Ectodermal cell (in vitro differentiated cells): ENCODE measurements at regions not wholly inside any gene's neighbourhood (a gene's known extent, or its start where the extent isn't known, plus 50 kb on each side); places are given as distances from the start of the nearest gene placed in this dataset.

Source experiments
- H3K27ac ChIP-seq: 2 replicates; pipeline ENCODE4 v1.7.0; 2013; ENCODE audit warnings: mild to moderate bottlenecking, low read depth, low read length; ENCODE audit not compliant: insufficient read depth, poor library complexity, severe bottlenecking
- H3K27me3 ChIP-seq: 2 replicates; pipeline ENCODE4 v1.7.0; 2013; ENCODE audit warnings: mild to moderate bottlenecking, low read length; ENCODE audit not compliant: insufficient read depth, control insufficient read depth, poor library complexity, severe bottlenecking
- H3K36me3 ChIP-seq: one replicate; pipeline ENCODE4 v1.7.0; 2013; ENCODE audit warnings: low read length; ENCODE audit not compliant: control insufficient read depth, insufficient read depth
- H3K4me1 ChIP-seq: one replicate; pipeline ENCODE4 v1.7.0; 2013; ENCODE audit warnings: low read length; ENCODE audit not compliant: control insufficient read depth, insufficient read depth
- H3K4me3 ChIP-seq: 2 replicates; pipeline ENCODE4 v1.7.0; 2013; ENCODE audit warnings: low read depth, low read length, control low read depth; ENCODE audit not compliant: insufficient read depth
- H3K9me3 ChIP-seq: 2 replicates; pipeline ENCODE4 v1.7.0; 2013; ENCODE audit warnings: mild to moderate bottlenecking, low read length, moderate library complexity; ENCODE audit not compliant: control insufficient read depth
- WGBS, 2 experiments: methylation state at CpG; one replicate each; pipeline ENCODE4 v1.1.7; 2013; ENCODE audit warnings: missing lambda C conversion rate in 2 of 2; 5-methylcytosine and 5-hydroxymethylcytosine counted together

DNA sequence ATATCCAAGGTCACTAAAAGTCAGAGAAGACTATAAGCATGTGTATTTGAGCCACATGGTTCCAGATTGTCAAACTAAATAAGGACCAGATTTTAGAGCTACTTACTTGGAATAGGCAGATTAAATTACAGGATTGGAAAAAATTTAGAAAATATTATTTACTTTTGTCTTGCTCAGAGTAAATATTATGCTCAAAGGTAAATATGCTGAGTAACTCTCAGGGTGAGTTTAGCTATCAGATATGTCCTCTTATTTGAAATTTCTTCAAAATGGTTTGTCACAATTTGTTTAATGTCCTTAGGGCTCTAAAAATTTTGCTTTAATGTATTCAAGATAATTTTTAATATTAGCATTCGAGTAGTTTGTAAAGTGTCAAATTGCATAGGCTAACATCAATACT lies 2455.2 kb downstream of the PCDH9 start:
- H3K27me3 ChIP-seq: no peaks in the 10 kb centered on the region
- no peaks in the 10 kb centered on the region for H3K36me3 ChIP-seq
- no peaks in the 10 kb centered on the region for H3K4me1 ChIP-seq
- no peak overlapping the region for H3K4me3 ChIP-seq
- WGBS, 2 experiments: 100% methylated on average over 1 of the region's 1 CpG; no CpG with 5 or more reads in 1 of the 2 experiments
- H3K27ac ChIP-seq: no peak overlapping the region
- no peaks in the 10 kb centered on the region for H3K9me3 ChIP-seq

DNA sequence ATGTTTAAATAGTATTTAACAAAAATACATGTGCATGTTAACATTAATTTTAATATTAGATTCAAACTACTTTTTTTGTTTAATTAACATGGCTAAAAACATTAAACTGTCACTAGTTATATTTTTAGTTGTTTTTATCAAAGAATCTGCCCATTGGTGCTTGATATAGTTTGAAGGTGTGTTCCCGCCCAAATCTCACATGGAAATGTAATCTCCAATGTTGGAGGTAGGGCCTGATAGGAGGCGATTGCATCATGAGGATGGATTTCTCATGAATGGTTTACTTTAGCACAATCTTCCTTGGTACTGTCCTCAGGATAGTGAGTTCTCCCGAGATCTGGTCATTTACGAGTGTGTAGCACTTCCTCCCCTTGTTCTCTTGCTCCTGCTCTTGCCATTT lies 2459.4 kb downstream of the PCDH9 start:
- H3K4me1 ChIP-seq: no peaks in the 10 kb centered on the region
- H3K36me3 ChIP-seq: no peaks in the 10 kb centered on the region
- 86 to 95% methylated on average over 4 of the region's 4 CpGs for WGBS, 2 experiments
- no peak overlapping the region for H3K4me3 ChIP-seq
- H3K27me3 ChIP-seq: no peaks in the 10 kb centered on the region
- H3K27ac ChIP-seq: no peak overlapping the region
- no peaks in the 10 kb centered on the region for H3K9me3 ChIP-seq

DNA sequence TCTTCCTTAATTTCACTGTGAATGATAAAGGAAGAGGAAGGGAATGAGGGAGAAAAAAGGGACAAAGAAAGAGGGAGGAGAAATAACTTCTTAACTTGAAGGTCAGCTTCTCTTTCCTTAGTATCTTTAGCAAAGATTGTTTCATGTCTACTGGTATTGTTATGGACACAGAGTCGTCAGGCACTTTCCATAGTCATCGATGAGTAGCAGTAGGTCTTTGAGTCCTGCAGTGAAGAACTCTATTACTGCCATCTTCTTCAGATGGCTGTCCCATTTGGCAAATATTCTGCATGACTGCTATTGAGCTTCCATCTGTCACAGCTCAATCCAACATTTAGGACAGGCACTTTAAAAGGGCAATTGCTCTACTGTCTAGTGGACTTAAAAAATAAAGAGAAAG lies 2463.1 kb downstream of the PCDH9 start:
- WGBS, 2 experiments: 63 to 64% methylated on average over 2 of the region's 2 CpGs
- Histone ChIP-seq H3K36me3 (no peaks in the 10 kb centered on the region), H3K4me3 (no peak overlapping the region), H3K4me1 (no peaks in the 10 kb centered on the region), H3K27me3 (no peaks in the 10 kb centered on the region), H3K9me3 (no peaks in the 10 kb centered on the region), H3K27ac (no peak overlapping the region)

DNA sequence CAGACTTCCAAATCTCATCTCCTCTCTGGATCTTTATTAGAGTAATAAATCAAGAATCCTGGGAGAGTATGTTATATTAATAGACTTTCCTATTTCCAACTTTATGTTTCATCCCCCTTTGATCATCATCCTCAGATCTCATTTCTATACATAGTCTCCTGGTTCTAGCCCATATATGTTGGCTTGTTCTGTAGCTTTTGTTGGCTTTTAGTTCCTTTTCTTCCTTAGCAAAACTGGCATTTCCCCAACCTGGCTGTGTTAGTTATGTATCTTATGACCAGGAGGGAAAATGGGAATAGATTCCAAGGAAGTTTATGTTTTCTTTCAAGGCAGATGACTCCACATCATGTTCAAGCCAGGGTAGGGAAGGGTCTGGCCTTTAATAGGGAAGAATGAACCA lies 2464.5 kb downstream of the PCDH9 start:
- H3K27ac ChIP-seq: no peak overlapping the region
- no peak overlapping the region for H3K4me3 ChIP-seq
- H3K27me3 ChIP-seq: no peaks in the 10 kb centered on the region
- no peaks in the 10 kb centered on the region for H3K9me3 ChIP-seq
- H3K36me3 ChIP-seq: no peaks in the 10 kb centered on the region
- H3K4me1 ChIP-seq: no peaks in the 10 kb centered on the region

DNA sequence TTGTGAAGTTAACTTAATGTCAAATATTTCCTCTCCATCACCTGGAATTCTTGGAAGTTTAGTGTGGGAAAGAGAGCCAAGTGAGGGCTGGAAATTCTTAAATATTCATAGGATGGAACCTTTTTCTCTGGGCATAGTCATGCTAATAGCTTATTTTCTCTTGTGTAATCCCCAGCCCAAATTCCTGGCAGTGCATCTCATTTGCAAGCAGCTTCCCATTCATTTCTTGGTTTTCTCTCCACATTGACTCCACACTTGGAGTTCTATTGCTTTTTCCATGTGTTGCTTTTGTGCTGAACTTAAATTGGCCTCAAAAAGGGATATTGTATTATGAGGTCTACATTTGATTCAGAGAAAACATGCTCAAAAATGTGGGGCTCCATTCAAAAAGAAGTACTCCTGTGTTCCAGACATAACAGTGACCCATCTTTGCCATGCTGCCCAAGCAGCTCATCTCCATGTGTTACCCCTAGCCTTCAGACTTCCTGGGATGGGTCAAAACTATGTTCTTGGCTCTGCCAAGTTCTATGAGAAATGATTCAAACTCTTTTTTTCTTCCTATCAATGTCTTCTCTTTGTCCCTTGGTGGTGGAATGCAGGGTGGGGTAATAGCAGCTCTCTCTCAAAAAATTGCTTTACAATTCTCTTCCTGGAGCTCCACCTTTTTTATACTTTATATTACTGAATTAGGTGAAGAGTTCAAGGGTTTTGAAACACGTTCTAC lies 2471.5 kb downstream of the PCDH9 start:
- Histone ChIP-seq H3K27me3 (no peaks in the 10 kb centered on the region), H3K27ac (no peak overlapping the region), H3K9me3 (no peaks in the 10 kb centered on the region), H3K4me3 (no peak overlapping the region), H3K36me3 (no peaks in the 10 kb centered on the region), H3K4me1 (no peaks in the 10 kb centered on the region)
- no CpG with 5 or more reads among the region's 1 CpG for WGBS, 2 experiments

DNA sequence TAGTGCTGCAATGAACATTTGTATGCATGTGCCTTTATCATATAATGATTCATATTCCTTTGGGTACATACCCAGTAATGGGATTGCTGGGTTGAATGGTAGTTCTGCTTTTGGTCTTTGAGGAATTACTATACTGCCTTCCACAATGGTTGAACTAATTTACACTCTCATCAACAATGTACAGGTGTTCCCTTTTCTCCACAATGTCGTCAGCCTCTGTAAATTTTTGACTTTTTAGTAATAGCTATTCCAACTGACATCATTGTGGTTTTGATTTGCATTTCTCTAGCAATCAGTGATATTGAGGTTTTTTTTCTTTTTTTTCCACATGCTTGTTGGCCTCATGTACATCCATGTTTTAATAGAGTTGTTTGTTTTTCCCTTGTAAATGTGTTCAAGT lies 2473.5 kb downstream of the PCDH9 start:
- H3K4me1 ChIP-seq: no peaks in the 10 kb centered on the region
- H3K4me3 ChIP-seq: no peak overlapping the region
- H3K36me3 ChIP-seq: no peaks in the 10 kb centered on the region
- no peaks in the 10 kb centered on the region for H3K9me3 ChIP-seq
- no peaks in the 10 kb centered on the region for H3K27me3 ChIP-seq
- H3K27ac ChIP-seq: no peak overlapping the region
- 78% methylated on average over 1 of the region's 1 CpG; no CpG with 5 or more reads in 1 of the 2 experiments for WGBS, 2 experiments

DNA sequence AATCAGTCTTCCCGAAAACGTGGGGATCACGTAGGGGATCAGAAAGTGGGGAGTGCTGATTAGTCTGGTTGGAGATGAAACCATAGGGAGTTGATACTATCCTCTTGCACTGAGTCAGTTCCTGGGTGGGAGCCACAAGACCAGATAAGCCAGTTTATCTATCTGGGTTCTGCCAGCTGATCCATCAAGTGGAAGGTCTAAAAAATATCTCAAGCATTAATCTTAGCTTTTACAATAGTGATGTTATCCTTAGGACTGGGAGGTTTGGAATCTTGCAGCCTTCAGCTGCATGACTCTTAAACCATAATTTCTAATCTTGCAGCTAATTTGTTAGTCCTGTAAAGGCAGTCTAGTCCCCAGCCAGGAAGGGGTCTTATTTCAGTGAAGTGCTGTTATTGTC lies 2474.2 kb downstream of the PCDH9 start:
- 96 to 98% methylated on average over 3 of the region's 3 CpGs for WGBS, 2 experiments
- no peaks in the 10 kb centered on the region for H3K27me3 ChIP-seq
- no peak overlapping the region for H3K27ac ChIP-seq
- H3K4me3 ChIP-seq: no peak overlapping the region
- H3K4me1 ChIP-seq: no peaks in the 10 kb centered on the region
- H3K9me3 ChIP-seq: no peaks in the 10 kb centered on the region
- H3K36me3 ChIP-seq: no peaks in the 10 kb centered on the region

DNA sequence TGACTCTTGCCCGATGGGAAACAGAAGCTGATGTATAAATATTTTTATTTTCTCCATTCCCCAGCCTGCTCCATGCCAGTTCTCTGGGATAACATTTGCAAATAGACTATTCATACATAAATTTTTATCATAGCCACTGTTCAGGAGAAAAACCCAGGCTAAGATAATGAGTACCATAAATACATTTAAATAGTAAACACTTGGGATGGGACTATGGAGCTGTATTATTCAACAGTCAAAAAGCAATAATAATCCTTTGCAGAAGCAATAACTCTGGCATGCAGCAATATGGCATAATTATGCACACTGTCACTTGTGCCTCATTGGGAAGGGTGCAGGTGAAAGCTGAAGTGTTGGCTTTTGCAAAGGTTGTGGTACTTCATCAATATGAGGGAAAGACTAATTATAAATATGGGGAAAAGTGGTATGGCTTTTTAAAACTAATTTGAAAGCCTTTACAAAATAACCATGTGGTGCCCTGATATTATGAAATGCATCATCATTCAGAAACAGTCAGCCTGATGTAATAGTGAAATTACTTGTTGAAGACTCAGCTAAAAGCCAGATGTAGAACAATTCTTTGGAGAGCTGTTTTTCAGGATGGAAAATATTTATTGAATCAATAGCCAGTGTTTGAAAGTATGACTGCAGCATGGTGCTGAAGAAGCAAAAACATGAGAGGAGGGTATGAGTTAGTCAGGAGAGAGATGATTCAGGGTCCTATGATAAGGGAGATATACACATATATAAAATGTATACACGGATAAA lies 2476.7 kb downstream of the PCDH9 start:
- no peak overlapping the region for H3K27ac ChIP-seq
- WGBS, 2 experiments: 83% methylated on average over 1 of the region's 2 CpGs; no CpG with 5 or more reads in 1 of the 2 experiments
- H3K36me3 ChIP-seq: no peaks in the 10 kb centered on the region
- no peaks in the 10 kb centered on the region for H3K27me3 ChIP-seq
- H3K4me3 ChIP-seq: no peak overlapping the region
- no peaks in the 10 kb centered on the region for H3K4me1 ChIP-seq
- H3K9me3 ChIP-seq: no peaks in the 10 kb centered on the region

DNA sequence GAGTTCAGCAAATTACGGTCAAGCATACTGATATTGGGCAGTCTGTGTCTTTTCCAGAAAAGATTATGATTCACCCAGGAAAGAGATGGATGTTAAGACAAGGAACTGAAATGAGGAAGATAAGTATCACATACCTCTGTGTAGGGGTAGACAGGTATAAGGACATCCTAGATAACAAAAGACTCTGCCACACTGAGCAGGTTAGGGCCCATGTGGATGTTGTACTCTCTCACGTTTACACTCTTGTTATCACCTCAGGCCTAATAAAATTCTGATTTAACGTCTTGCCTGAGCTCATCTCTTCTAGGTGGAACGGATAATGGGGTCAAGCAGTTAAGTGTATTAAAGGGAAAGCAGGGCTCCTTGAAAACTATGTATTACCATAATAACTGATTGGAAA lies 2480.8 kb downstream of the PCDH9 start:
- Histone ChIP-seq H3K27ac (no peak overlapping the region), H3K4me1 (no peaks in the 10 kb centered on the region), H3K4me3 (no peak overlapping the region), H3K36me3 (no peaks in the 10 kb centered on the region), H3K27me3 (no peaks in the 10 kb centered on the region), H3K9me3 (no peaks in the 10 kb centered on the region)
- WGBS, 2 experiments: 89 to 95% methylated on average over 4 of the region's 4 CpGs

DNA sequence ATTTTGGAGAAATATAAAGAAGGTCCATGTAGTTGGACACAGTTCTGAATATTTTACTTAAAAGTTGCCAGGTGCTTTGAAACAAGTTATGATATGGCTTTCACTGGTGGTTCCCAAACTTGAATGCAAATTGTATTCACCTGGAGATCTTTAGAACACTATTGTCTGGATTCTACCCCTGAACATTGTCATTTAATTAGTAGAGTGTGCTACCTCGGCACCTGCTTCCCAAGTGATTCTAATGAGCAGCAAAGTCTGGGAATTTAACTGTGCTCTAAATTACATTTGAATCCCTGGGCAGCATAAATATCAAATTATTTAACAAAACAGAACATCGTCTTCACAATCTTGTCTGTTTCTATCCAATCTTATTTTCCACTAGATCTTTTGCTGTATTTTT lies 2483.3 kb downstream of the PCDH9 start:
- Histone ChIP-seq H3K9me3 (no peaks in the 10 kb centered on the region), H3K27ac (no peak overlapping the region), H3K4me1 (no peaks in the 10 kb centered on the region), H3K36me3 (no peaks in the 10 kb centered on the region), H3K4me3 (no peak overlapping the region), H3K27me3 (no peaks in the 10 kb centered on the region)
- WGBS, 2 experiments: 79 to 83% methylated on average over 2 of the region's 2 CpGs
